GM18507 (cell line): ENCODE measurements at regions not wholly inside any gene's neighbourhood (a gene's known extent, or its start where the extent isn't known, plus 50 kb on each side); places are given as distances from the start of the nearest gene placed in this dataset.
A peak's percentile ranks its signal among the peaks of the same experiment; 100 is the strongest.
"Not testable (repeated sequence)": the region's sequence is repeated elsewhere in the genome, so short reads cannot be mapped to it uniquely, and the experiment has no call there.

Source experiments
- DNase-seq: peaks from one replicate; pipeline ENCODE4 v3.0.0; 2011; ENCODE audit warnings: low read depth; ENCODE audit not compliant: insufficient read length; ENCODE audit errors: extremely low spot score
- FAIRE-seq: peaks from 2 replicates; lab custom pipeline; 2011; peaks lifted over from hg19 to GRCh38; lab: Jason Lieb, UNC

- no peak for DNase-seq
- no peak for FAIRE-seq
Observed at GRCh38 chr5:158609333-158610050, 490.2 kb downstream of the EBF1 start.

- no peak for DNase-seq
- no peak for FAIRE-seq
Observed at GRCh38 chr5:158607088-158607487, 492.6 kb downstream of the EBF1 start.

- FAIRE-seq = no peak
- DNase-seq = no peak
Observed at GRCh38 chr5:158606233-158606632, 493.5 kb downstream of the EBF1 start.

GRCh38 chr5:158602981-158603380, 496.7 kb downstream of the EBF1 start:
- FAIRE-seq = no peak

GRCh38 chr5:158601118-158601517, 498.6 kb downstream of the EBF1 start:
- FAIRE-seq (peak; percentile 58), DNase-seq (no peak)

More at GRCh38 chr5:158602981-158603380, 496.7 kb downstream of the EBF1 start:
- no peak for DNase-seq

- FAIRE-seq (no peak), DNase-seq (no peak)
Observed at GRCh38 chr5:158600679-158601078, 499.0 kb downstream of the EBF1 start.

- no peak for FAIRE-seq
- DNase-seq = no peak
Observed at GRCh38 chr5:158599157-158599556, 500.6 kb downstream of the EBF1 start.

GRCh38 chr5:158594595-158595242, 505.0 kb downstream of the EBF1 start:
- FAIRE-seq = no peak
- no peak for DNase-seq

- FAIRE-seq = no peak
- no peak for DNase-seq
Observed at GRCh38 chr5:158593925-158594324, 505.8 kb downstream of the EBF1 start.

GRCh38 chr5:158591301-158591863, 508.3 kb downstream of the EBF1 start:
- FAIRE-seq (no peak), DNase-seq (no peak)

GRCh38 chr5:158590746-158591300, 508.9 kb downstream of the EBF1 start:
- FAIRE-seq (no peak), DNase-seq (no peak)

- DNase-seq = no peak
- no peak for FAIRE-seq
Observed at GRCh38 chr5:158589939-158590338, 509.8 kb downstream of the EBF1 start.

GRCh38 chr5:158588617-158589016, 511.1 kb downstream of the EBF1 start:
- FAIRE-seq = no peak
- no peak for DNase-seq

- DNase-seq (no peak), FAIRE-seq (no peak)
Observed at GRCh38 chr5:158586054-158586453, 513.7 kb downstream of the EBF1 start.

GRCh38 chr5:158582669-158583068, 517.0 kb downstream of the EBF1 start:
- DNase-seq, FAIRE-seq: not testable (repeated sequence)

- DNase-seq = no peak
- FAIRE-seq = no peak
Observed at GRCh38 chr5:158573829-158574228, 525.9 kb downstream of the EBF1 start.

- no peak for DNase-seq
- FAIRE-seq = no peak
Observed at GRCh38 chr5:158570502-158570901, 529.2 kb downstream of the EBF1 start.

GRCh38 chr5:158569534-158569933, 530.2 kb downstream of the EBF1 start:
- FAIRE-seq (no peak), DNase-seq (no peak)

GRCh38 chr5:158565017-158565789, 534.5 kb downstream of the EBF1 start:
- peak; percentile 80 for FAIRE-seq
- DNase-seq = no peak
